Stimulated activated effector memory CD8-positive, alpha-beta T cell treated with anti-CD3 and anti-CD28 coated beads, Interleukin-12 subunit alpha, Interleukin-12 subunit beta, amount 100 ng/mL, for 72 hours (primary cell): ENCODE measurements at regions not wholly inside any gene's neighbourhood (a gene's known extent, or its start where the extent isn't known, plus 50 kb on each side); places are given as distances from the start of the nearest gene placed in this dataset.

ENCODE experiments used
- ATAC-seq: fragments of 150-1000 bp; cut with Tn5 transposase; 2 replicates; pipeline ENCODE4 v1.10.0; 2021
- DNase-seq, 2 donors: peaks; one replicate each; pipeline ENCODE4 v3.0.0; 2021 to 2022; ENCODE audit warnings: low spot score in 2 of 2
- H3K27ac Mint-ChIP-seq: one replicate; pipeline ENCODE4 v1.8.0; 2022; ENCODE audit warnings: mild to moderate bottlenecking, mixed read lengths
- H3K36me3 Mint-ChIP-seq: one replicate; pipeline ENCODE4 v1.8.0; 2022; ENCODE audit warnings: mild to moderate bottlenecking, mixed read lengths
- H3K4me1 Mint-ChIP-seq: one replicate; pipeline ENCODE4 v1.8.0; 2022; ENCODE audit warnings: mixed read lengths
- H3K4me3 Mint-ChIP-seq: one replicate; pipeline ENCODE4 v1.8.0; 2022; ENCODE audit warnings: mild to moderate bottlenecking, mixed read lengths
- H3K9me3 Mint-ChIP-seq: one replicate; pipeline ENCODE4 v1.8.0; 2022; ENCODE audit warnings: mixed read lengths

DNA sequence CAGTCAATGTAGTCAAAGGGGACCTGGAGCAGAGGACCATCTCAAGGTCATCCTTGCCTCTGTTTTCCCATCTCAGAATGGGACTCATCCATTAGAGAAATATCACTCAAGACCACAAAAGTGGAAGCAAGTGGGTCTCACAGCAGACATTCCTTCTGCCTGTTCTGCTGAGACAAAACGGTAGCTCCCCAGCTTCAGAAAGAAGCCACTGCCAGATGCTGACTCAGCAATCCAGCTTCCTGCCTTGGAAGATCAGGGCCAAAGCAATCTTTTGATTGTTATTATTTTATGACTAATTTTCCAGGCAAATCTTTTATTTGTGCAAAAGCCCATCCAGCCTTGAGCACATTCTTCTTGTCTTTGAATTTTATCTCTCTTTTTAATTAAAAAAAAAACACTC, 86.8 kb downstream of the CCT6B start:
- no peaks in the 10 kb centered on the region for H3K4me1 Mint-ChIP-seq
- H3K36me3 Mint-ChIP-seq = no peaks in the 10 kb centered on the region
- ATAC-seq (no peak), DNase-seq (no peak)
- no peaks in the 10 kb centered on the region for H3K9me3 Mint-ChIP-seq
- no peak overlapping the region for H3K27ac Mint-ChIP-seq
- no peak overlapping the region for H3K4me3 Mint-ChIP-seq

DNA sequence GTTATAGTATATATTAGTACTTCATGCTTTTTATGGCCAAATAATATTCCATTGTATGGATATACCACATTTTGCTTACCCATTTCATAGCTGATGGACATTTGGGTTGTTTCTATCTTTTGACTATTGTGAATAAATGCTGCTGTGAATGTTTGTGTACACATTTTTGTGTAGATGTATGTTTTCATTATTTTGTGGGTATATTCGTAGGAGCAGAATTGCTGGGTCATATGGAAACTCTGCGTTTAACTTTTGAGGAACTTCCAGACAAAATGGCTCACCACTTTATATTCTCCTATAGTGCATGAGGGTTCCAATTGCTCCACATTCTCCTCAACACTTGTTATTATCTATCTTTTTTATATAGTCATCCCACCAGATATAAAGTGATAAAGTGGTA, 88.6 kb downstream of the CCT6B start:
- H3K4me3 Mint-ChIP-seq = no peak overlapping the region
- ATAC-seq = no peak
- H3K27ac Mint-ChIP-seq = no peak overlapping the region
- no peak for DNase-seq
- H3K9me3 Mint-ChIP-seq = peaks cover 8% of the 10 kb centered on the region
- no peaks in the 10 kb centered on the region for H3K36me3 Mint-ChIP-seq
- no peaks in the 10 kb centered on the region for H3K4me1 Mint-ChIP-seq

DNA sequence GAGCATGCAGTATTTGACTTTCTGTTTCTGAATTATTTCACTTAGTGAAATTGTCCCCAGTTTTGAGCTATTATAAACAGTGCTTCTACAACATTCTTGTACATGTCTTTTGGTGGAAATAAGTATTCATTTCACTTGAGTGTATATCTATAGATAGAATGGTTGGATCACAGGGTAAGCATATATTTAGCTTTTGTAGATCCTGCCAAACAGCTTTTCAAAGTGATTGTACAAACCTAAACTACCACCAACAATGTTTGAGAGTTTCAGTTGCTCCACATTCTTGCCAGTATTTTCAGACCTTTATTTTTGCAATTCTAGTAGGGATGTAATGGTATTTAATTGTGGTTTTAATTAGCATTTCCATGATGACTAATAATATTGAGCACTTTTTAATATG, 91.6 kb downstream of the CCT6B start:
- H3K9me3 Mint-ChIP-seq = peaks cover 8% of the 10 kb centered on the region
- H3K4me1 Mint-ChIP-seq = no peaks in the 10 kb centered on the region

DNA sequence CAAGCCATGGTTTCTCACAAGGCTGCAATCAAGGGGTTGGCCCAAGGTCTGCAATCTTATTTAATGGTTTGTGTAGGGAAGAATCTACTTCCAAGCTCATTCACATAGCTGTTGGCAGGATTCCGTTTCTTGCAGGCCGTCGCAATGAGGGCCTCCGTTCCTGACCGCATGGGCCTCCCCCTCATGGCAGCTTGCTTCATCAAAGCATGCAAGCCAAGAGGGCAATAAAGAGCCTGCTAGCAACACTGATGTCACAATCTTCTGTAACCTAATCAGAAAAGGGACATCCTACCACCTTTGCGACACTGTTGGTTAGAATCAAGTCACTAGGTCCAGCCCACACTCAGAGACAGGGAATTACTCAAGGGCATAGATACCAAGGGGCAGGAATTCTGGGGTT, 95.5 kb downstream of the CCT6B start:
- peaks cover 8% of the 10 kb centered on the region for H3K9me3 Mint-ChIP-seq
- no peaks in the 10 kb centered on the region for H3K36me3 Mint-ChIP-seq
- ATAC-seq (no peak), DNase-seq (no peak)
- no peak overlapping the region for H3K27ac Mint-ChIP-seq
- no peaks in the 10 kb centered on the region for H3K4me1 Mint-ChIP-seq
- no peak overlapping the region for H3K4me3 Mint-ChIP-seq

More for the DNA sequence above, 91.6 kb downstream of the CCT6B start:
- H3K27ac Mint-ChIP-seq = no peak overlapping the region
- ATAC-seq = no peak
- H3K4me3 Mint-ChIP-seq = no peak overlapping the region
- no peaks in the 10 kb centered on the region for H3K36me3 Mint-ChIP-seq
- no peak for DNase-seq

DNA sequence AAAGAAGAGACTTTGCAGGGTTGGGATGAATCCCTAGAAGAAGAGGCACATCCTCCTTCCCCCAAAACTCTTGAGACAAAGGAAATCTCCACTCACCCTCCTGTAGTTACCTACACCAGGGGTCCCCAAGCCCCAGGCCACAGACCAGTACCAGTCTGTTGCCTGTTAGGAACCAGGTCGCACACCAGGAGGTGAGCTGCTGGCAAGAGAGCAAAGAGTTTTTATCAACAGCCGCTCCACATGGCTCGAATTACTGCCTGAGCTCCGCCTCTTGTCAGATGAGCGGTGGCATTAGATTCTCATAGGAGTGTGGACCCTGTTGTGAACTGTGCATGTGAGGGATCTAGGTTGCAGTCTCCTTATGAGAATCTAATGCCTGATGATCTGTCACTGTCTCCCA, 98.9 kb downstream of the CCT6B start:
- no peak for ATAC-seq
- peaks cover 21% of the 10 kb centered on the region for H3K4me1 Mint-ChIP-seq

DNA sequence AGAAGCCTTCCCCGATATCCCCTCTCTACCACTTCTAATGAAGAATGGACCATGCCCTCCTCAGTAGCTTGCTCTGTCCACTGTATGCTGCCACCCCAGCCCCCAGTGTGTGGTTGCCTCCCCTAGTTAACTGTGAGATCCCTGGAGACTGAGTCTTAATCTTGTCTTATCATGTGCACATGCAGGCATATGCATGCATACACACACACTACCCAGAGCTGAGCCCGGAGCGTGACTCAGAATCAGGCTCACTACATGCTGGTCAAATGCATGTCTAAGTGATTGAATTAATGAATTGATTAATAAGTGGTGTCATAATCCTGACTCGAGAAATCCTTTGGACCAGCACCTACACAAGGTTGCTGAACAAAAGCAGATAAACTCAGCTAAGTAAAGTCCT, 99.4 kb downstream of the CCT6B start:
- Mint-ChIP-seq H3K36me3 (peaks cover 6% of the 10 kb centered on the region), H3K4me1 (peaks cover 21% of the 10 kb centered on the region), H3K4me3 (no peak overlapping the region), H3K9me3 (no peaks in the 10 kb centered on the region), H3K27ac (no peak overlapping the region)
- no peak for ATAC-seq
- no peak for DNase-seq

More for the DNA sequence above, 98.9 kb downstream of the CCT6B start:
- Mint-ChIP-seq H3K4me3 (no peak overlapping the region), H3K27ac (no peak overlapping the region), H3K9me3 (no peaks in the 10 kb centered on the region), H3K36me3 (peaks cover under 1% of the 10 kb centered on the region)
- DNase-seq = no peak

DNA sequence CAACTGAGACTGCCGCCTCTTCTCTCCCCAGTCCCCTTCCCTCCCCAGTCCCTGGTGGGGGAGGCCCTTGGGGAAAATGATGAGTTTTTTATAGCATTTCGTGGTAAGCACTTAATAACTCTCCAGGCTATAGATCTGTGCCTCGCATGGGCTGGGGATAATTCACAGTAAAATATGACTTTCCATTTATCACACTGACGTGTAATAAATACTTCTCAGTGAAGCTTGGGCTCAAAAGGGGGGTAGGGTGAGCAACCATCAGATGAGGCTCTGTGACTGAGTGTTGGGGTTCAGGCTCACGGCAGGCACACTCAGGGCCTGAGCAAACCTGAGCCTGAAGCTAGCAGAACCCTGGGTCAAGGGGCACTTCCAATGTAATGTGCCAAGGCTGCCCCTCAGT, 101.6 kb downstream of the CCT6B start:
- Mint-ChIP-seq H3K4me1 (peaks cover 21% of the 10 kb centered on the region), H3K36me3 (peaks cover 6% of the 10 kb centered on the region), H3K27ac (no peak overlapping the region), H3K4me3 (no peak overlapping the region), H3K9me3 (no peaks in the 10 kb centered on the region)
- no peak for DNase-seq
- ATAC-seq = peak; percentile 46

DNA sequence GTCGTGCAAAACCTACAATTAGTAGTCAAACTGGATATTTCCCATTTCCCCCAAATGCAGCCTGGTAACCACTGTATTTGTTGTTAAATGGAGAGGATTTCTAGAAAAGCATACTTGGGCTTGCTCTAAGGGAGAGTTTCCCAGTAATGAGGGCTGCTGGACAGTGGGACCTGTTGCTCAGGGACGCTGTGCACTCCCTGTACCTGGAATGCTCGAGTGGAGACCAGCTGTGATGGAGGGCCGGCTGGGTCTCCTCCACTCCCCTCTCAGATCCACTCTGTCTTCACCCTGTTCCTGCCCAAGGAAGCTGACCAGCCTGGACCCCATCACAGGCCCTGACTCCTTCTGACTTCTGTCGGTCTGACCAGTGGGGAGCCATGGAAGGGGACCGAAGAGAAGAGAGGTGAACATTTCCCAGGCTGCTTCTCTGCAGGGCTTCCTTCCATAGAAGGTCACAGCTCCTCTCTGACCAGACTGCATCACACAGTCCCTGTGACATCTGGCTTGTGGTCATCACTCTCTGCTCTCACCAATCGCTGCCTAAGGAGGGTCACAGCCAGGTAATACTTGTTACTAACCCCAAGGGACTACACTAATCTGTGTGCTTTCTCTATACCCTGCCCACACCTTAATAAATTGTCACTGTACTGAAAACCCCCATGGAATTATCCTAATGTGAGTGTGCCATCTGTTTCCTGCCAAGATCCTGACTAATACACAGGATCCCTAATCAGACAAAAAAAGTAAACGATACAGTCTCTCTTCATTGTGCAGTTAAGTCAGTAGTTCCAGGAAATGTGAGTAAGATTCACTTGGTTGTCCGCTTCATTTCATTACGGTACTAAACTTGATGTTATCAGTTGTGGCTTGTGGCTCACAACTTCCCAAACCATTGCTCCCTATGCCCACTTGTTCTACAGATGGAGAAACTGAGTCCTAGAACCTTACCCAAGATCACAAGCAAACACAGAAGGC, 102.4 kb downstream of the CCT6B start:
- Mint-ChIP-seq H3K36me3 (peaks cover 6% of the 10 kb centered on the region), H3K27ac (no peak overlapping the region), H3K4me1 (peaks cover 21% of the 10 kb centered on the region), H3K4me3 (no peak overlapping the region), H3K9me3 (no peaks in the 10 kb centered on the region)
- DNase-seq (no peak), ATAC-seq (peak; percentile 63)

DNA sequence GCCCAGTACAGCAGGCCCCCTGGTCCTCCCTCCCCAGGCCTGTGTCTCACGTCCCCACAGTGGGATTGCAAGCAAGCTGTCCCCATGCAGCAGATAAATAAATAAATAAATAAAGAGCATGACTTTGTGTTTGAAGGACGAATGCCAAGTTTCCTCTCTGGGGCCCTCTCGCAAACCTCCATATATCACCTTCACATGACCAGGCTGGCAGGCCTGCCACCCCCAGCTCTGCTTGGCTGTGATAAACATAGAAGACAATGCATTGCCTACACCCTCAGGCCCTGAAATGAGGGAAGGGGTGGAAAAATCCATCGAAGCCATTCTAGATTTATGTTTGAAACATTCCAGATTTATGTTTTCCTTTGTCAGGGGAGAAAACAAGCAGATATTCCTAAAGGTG, 107.3 kb downstream of the CCT6B start:
- Mint-ChIP-seq H3K4me3 (no peak overlapping the region), H3K4me1 (peaks cover 7% of the 10 kb centered on the region), H3K27ac (no peak overlapping the region), H3K9me3 (no peaks in the 10 kb centered on the region), H3K36me3 (peaks cover 6% of the 10 kb centered on the region)
- ATAC-seq (no peak), DNase-seq (no peak)

DNA sequence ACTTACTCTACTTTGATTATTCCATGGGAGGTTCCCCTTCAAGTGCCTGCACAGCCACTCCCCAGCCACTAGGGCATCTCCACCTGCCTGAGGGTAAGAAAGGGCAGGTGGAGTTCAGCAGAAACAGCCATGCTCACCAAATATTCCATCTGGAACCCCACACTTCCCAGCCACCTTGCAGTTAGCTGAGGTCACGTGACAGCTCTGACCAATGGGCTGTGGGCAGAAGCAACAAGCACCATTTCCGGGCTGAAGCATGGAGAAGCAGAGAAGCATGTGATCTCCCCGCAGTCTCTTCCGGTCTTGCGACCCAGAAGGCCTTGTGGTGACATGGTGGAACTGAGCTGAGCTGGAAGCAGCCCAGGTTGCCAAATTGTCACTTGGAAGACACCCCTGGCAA, 108.6 kb downstream of the CCT6B start:
- DNase-seq = no peak

DNA sequence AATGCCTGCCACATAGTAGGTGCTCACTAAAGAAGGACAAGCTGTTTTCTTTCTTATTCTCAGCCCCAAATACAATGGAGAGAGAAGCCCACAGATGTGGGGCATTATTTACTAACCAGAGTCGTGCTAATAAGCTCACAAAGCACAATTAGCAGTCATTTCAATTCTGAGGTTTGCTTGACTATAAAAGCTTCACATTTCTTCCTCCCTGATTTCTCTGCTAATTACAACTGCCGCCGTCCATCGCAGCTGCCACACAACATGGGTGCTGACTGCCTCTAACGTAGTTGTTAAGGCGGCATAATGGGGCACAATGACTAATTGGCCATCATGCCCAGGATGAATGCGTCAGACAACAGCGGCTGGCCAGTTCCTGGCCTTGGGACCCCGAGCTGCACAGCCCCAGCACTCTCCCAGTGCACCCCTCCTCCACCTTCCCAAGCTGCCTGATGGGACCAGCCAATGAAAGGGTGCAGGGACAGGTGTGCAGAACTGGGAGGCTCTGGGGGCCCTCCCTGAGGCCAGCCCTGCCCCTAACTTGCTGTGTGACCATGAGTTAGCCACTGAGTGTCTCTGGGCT, 109.2 kb downstream of the CCT6B start:
- ATAC-seq (no peak), DNase-seq (no peak)
- Mint-ChIP-seq H3K36me3 (peaks cover 2% of the 10 kb centered on the region), H3K4me3 (no peak overlapping the region), H3K4me1 (no peaks in the 10 kb centered on the region), H3K9me3 (no peaks in the 10 kb centered on the region), H3K27ac (no peak overlapping the region)

More for the DNA sequence above, 108.6 kb downstream of the CCT6B start:
- no peak overlapping the region for H3K27ac Mint-ChIP-seq
- H3K9me3 Mint-ChIP-seq = no peaks in the 10 kb centered on the region
- H3K36me3 Mint-ChIP-seq = peaks cover 6% of the 10 kb centered on the region
- no peak for ATAC-seq
- no peak overlapping the region for H3K4me3 Mint-ChIP-seq
- no peaks in the 10 kb centered on the region for H3K4me1 Mint-ChIP-seq

DNA sequence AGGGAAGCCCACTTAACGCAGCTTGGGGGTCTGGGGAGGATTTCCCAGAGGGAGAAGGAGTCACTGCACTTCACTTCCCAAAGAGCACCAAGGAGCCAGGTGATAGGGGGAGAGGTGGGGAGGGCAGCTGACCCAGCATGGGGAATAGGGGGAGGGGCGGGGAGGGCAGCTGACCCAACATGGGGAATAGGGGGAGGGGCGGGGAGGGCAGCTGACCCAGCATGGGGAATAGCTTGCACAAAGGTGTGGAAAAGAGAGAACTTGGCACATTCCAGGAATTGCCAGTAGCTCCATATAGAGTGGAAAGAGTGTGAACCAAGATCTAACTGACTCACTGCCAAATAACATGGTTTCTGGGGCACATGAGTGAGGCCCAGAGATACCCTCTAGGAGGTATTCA, 110.3 kb downstream of the CCT6B start:
- H3K36me3 Mint-ChIP-seq = no peaks in the 10 kb centered on the region
- no peak overlapping the region for H3K4me3 Mint-ChIP-seq
- no peak for DNase-seq
- no peaks in the 10 kb centered on the region for H3K4me1 Mint-ChIP-seq
- ATAC-seq = no peak
- H3K9me3 Mint-ChIP-seq = no peaks in the 10 kb centered on the region
- H3K27ac Mint-ChIP-seq = no peak overlapping the region

DNA sequence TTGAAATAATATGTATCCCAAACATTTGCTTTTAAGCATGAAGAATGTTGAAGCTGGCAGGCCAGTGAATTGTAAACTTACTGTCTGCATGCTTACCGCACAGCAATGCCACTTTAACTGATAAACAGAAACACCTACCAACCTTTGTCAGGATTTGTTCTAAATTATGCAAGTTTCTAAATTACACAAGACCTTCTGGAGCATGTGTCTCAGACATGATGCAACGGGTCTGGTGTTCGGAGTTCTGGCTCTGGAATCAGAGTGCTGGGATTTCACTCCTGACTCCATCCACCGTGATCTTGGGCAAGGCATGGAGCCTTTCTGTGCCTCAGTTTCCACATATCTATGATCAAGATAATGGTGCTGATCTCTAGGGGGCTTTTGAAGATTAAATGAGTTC, 111.2 kb downstream of the CCT6B start:
- no peak overlapping the region for H3K27ac Mint-ChIP-seq
- H3K4me1 Mint-ChIP-seq = no peaks in the 10 kb centered on the region
- H3K4me3 Mint-ChIP-seq = no peak overlapping the region
- H3K36me3 Mint-ChIP-seq = no peaks in the 10 kb centered on the region
- ATAC-seq = no peak
- no peak for DNase-seq
- H3K9me3 Mint-ChIP-seq = no peaks in the 10 kb centered on the region

DNA sequence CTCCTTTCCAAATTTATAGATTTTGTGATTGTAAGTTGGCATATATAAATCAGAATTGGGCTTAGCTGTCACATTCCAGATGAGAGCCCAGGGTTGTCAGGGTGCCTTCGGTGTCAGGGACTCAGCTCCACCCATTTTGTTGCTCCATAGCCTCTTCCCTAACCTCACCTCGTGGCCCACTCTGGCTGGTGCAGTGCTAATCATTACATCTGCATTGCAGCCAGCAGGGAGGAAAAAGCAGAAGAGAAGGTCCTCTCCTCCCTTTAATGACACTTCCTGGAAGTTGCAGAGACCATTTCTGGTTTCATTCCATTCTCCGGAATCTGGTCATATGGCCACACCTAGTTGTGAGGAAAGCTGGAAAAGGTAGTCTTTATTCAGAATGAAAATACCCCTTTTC, 113.3 kb downstream of the CCT6B start:
- Mint-ChIP-seq H3K9me3 (no peaks in the 10 kb centered on the region), H3K4me3 (no peak overlapping the region), H3K4me1 (no peaks in the 10 kb centered on the region), H3K36me3 (no peaks in the 10 kb centered on the region), H3K27ac (no peak overlapping the region)
- no peak for ATAC-seq
- DNase-seq = no peak

DNA sequence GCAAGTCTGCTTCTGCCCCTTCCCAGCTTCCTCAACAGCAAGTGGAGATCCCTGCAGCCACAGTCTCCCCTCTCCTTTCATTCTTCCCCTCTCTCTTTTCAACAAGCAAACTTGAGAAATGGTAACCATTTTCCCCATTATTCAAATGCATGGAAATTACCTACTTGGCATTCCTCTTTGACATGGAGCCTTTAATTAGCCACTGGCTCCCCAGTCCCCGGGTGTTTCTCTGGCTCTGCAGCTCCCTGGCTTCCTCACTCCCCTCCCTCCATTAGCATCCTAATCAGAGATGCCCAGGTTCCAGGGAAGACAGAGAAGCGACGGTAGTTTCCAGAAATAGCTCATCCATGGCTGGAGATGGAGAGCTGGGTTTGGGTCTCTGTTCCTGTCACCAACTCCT, 116.0 kb downstream of the CCT6B start:
- H3K4me1 Mint-ChIP-seq = no peaks in the 10 kb centered on the region
- DNase-seq (no peak), ATAC-seq (no peak)
- no peaks in the 10 kb centered on the region for H3K9me3 Mint-ChIP-seq
- H3K27ac Mint-ChIP-seq = no peak overlapping the region
- no peak overlapping the region for H3K4me3 Mint-ChIP-seq
- H3K36me3 Mint-ChIP-seq = no peaks in the 10 kb centered on the region

DNA sequence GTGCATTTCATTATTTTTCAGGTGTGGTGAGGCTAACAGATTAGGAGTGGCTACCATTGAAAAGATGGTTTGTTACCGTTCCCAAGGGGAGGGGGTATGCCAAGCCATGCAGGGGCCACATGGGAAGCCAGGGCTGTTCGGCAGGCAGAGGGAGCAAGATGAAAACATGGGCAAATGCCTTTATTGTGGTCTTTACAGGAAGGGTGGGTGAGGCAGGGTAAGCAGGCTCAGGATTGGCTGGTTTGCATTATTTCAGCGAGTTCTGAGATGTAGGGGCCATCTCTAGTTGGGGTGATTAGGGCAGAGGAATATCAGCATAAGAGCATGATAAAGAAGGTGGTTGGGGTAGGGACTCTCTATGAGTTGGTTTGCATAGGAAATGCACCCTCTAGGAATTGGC, 117.6 kb downstream of the CCT6B start:
- Mint-ChIP-seq H3K27ac (no peak overlapping the region), H3K36me3 (no peaks in the 10 kb centered on the region), H3K4me3 (no peak overlapping the region), H3K9me3 (no peaks in the 10 kb centered on the region), H3K4me1 (no peaks in the 10 kb centered on the region)
- ATAC-seq = no peak
- DNase-seq = no peak
